PFSK-1 (cell line): ENCODE measurements at regions not wholly inside any gene's neighbourhood (a gene's known extent, or its start where the extent isn't known, plus 50 kb on each side); places are given as distances from the start of the nearest gene placed in this dataset.

Experiments
- FOXP2 ChIP-seq: optimal IDR thresholded peaks from 2 replicates; pipeline ENCODE3; 2011; ENCODE audit warnings: borderline replicate concordance, control low read depth, inconsistent platforms; ENCODE audit not compliant: insufficient read depth; ENCODE audit errors: extremely low read length, extremely low read depth
- POLR2AphosphoS5 ChIP-seq: IDR thresholded peaks from 2 replicates; pipeline ENCODE4 v1.6.1; 2012; ENCODE audit warnings: low read depth, mild to moderate bottlenecking, control low read depth, low read length, moderate library complexity
- REST ChIP-seq, 2 experiments: IDR thresholded peaks; 2 replicates each; pipeline versions ENCODE4 v1.6.1 to v1.8.0; 2011 to 2012; ENCODE audit warnings: low read depth in 2 of 2, low read length in 2 of 2, control low read depth in 1 of 2, inconsistent platforms in 1 of 2, mild to moderate bottlenecking in 1 of 2, moderate library complexity in 1 of 2; ENCODE audit not compliant: insufficient read depth in 1 of 2
- SIN3A ChIP-seq: IDR thresholded peaks from 2 replicates; pipeline ENCODE4 v1.6.1; 2012; ENCODE audit warnings: mild to moderate bottlenecking, low read length, moderate library complexity, borderline replicate concordance; ENCODE audit not compliant: insufficient read depth
- TAF1 ChIP-seq: IDR thresholded peaks from 2 replicates; pipeline ENCODE4 v1.6.1; 2012; ENCODE audit warnings: low read length, control low read depth, borderline replicate concordance; ENCODE audit not compliant: insufficient read depth

DNA sequence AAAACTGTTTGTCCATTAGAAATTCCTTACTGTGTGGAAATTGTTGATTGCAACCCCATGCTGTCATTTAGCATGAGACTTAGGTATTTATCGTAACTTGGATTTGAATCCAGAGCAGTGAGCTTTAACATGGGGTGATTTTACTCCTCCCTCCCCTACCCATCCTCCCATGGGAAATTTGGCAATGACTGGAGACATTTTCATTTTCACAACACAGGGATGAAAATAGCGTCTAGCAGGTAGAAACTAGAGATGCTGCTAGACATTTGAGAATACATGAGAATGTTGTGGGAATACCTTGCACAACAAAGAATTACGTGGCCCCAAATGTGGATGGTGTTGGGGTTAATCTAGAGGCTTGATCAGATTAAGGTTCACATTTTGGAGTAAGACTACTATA lies 191.3 kb upstream of the MPDZ start:
- TF ChIP-seq TAF1 (no peak), REST (IDR thresholded peaks at IDR 0.05; ENCODE audit: insufficient read depth in 1 of 2, low read depth in 2 of 2, low read length in 2 of 2) (no peak), SIN3A (no peak)

DNA sequence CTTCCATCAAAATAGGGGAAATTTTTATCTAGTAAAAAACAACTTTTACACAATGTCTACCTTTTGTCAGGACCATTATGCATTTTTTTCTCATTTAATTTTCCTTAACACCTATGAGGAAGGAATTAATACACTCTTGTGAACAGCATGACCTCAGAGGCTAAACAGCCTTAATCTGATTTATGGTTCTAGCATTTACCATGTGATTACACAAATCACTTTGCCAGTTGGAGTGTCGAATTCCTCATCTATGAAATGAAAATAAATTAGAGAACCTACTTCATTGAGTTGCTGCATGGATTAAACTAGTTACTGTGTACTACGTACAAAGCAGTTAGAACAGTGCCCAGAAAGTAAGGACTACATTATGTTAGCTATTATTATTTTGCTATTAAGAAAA lies 187.7 kb upstream of the MPDZ start:
- no peak for TF ChIP-seq FOXP2
- TF ChIP-seq TAF1 = no peak
- TF ChIP-seq POLR2AphosphoS5 = no peak
- TF ChIP-seq SIN3A = no peak
- no peak for TF ChIP-seq REST (IDR thresholded peaks at IDR 0.05; ENCODE audit: insufficient read depth in 1 of 2, low read depth in 2 of 2, low read length in 2 of 2)

- TF ChIP-seq TAF1 (no peak), FOXP2 (no peak), SIN3A (no peak), REST (IDR thresholded peaks at IDR 0.05; ENCODE audit: insufficient read depth in 1 of 2, low read depth in 2 of 2, low read length in 2 of 2) (no peak), POLR2AphosphoS5 (no peak)
Measured at GRCh38 chr9:13461414-13461991, 182.0 kb upstream of the MPDZ start.

GRCh38 chr9:13459071-13459470 lies 179.6 kb upstream of the MPDZ start:
- TF ChIP-seq TAF1 = no peak
- TF ChIP-seq POLR2AphosphoS5 = no peak
- no peak for TF ChIP-seq REST (IDR thresholded peaks at IDR 0.05; ENCODE audit: insufficient read depth in 1 of 2, low read depth in 2 of 2, low read length in 2 of 2)
- TF ChIP-seq SIN3A = no peak
- no peak for TF ChIP-seq FOXP2

GRCh38 chr9:13457795-13458194 lies 178.3 kb upstream of the MPDZ start:
- TF ChIP-seq SIN3A (no peak), POLR2AphosphoS5 (no peak), TAF1 (no peak), FOXP2 (no peak), REST (IDR thresholded peaks at IDR 0.05; ENCODE audit: insufficient read depth in 1 of 2, low read depth in 2 of 2, low read length in 2 of 2) (no peak)
